Fibroblast of villous mesenchyme (primary cell): ENCODE measurements at regions not wholly inside any gene's neighbourhood (a gene's known extent, or its start where the extent isn't known, plus 50 kb on each side); places are given as distances from the start of the nearest gene placed in this dataset.

Experiments used
- DNase-seq: peaks from one replicate; pipeline ENCODE4 v3.0.0-alpha.2; 2010; ENCODE audit warnings: low read depth
- H3K4me3 ChIP-seq: 2 replicates; pipeline ENCODE4 v1.5.1; 2011; ENCODE audit warnings: low read depth, mild to moderate bottlenecking, low read length
- CTCF ChIP-seq: IDR thresholded peaks from 2 replicates; pipeline ENCODE4 v1.5.1; 2012; ENCODE audit warnings: low read depth, mild to moderate bottlenecking, low read length; ENCODE audit not compliant: insufficient read depth

GRCh38 chr10:120727001-120727400 is 124.2 kb upstream of the WDR11 start:
- no peak overlapping the region for H3K4me3 ChIP-seq
- TF ChIP-seq CTCF = no peak
- DNase-seq = no peak

- DNase-seq = no peak
- TF ChIP-seq CTCF = no peak
- no peak overlapping the region for H3K4me3 ChIP-seq
These were observed 121.6 kb upstream of the WDR11 start for GRCh38 chr10:120729547-120729946.

GRCh38 chr10:120732067-120732466 is 119.1 kb upstream of the WDR11 start:
- DNase-seq = no peak
- TF ChIP-seq CTCF = no peak

GRCh38 chr10:120732643-120733313 is 118.4 kb upstream of the WDR11 start:
- TF ChIP-seq CTCF = no peak
- no peak for DNase-seq
- H3K4me3 ChIP-seq = no peak overlapping the region

More at GRCh38 chr10:120732067-120732466, 119.1 kb upstream of the WDR11 start:
- H3K4me3 ChIP-seq = no peak overlapping the region

- no peak overlapping the region for H3K4me3 ChIP-seq
- no peak for DNase-seq
- no peak for TF ChIP-seq CTCF
These were observed 116.6 kb upstream of the WDR11 start for GRCh38 chr10:120734483-120735078.

- no peak for DNase-seq
- no peak for TF ChIP-seq CTCF
- H3K4me3 ChIP-seq = no peak overlapping the region
These were observed 115.8 kb upstream of the WDR11 start for GRCh38 chr10:120735315-120735714.
